GM18511 (cell line): ENCODE measurements at regions not wholly inside any gene's neighbourhood (a gene's known extent, or its start where the extent isn't known, plus 50 kb on each side); places are given as distances from the start of the nearest gene placed in this dataset.

Source experiments
- ATAC-seq: cut with Tn5 transposase; IDR thresholded peaks from one replicate; pipeline ENCODE4 v1.9.1; 2021; ENCODE audit warnings: mild to moderate bottlenecking, moderate library complexity; ENCODE audit not compliant: unreplicated experiment

DNA sequence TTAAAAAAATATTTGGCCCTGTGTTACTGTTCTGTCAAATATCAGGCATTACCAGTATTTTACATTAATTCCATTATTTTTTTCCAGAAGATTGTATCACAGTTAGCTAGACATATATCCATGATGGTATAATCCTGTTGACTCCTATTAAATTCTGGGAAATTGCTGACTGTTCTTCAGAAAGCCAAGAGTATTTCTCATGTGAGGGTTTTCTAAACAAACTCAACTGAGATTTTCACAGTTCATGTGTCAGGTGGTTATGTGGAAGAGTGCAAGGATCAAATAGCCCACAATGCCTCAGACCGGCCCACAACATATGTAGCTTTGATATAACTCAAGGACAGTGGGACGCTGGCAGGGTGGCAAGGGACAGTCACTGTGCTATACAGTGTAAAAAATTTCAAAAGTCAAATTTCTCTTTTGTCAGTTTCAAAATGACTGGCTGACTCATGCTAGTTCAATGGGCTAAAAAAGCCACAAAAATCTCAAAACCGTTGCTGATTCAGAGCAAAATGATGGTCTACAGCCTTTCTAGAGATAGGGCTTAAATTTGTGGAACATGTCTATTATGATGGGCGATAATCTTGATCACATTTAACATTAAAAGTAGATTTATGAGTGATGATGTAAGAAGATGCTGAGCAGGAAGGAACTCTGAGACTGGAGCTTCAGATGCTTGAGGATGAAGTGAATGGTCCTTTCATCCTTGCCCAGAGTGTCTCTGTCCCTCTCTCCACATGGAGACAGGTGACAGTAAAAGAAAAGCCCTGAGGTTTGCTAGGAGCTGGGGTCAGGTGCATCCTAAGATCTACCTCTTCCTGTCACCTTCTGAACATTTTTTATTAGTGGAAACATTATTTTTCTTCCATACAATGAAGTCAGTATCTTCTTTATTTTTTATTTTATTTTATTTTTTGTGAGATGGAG, 175.8 kb upstream of the PIEZO2 start:
- ATAC-seq, result peak; percentile 92

DNA sequence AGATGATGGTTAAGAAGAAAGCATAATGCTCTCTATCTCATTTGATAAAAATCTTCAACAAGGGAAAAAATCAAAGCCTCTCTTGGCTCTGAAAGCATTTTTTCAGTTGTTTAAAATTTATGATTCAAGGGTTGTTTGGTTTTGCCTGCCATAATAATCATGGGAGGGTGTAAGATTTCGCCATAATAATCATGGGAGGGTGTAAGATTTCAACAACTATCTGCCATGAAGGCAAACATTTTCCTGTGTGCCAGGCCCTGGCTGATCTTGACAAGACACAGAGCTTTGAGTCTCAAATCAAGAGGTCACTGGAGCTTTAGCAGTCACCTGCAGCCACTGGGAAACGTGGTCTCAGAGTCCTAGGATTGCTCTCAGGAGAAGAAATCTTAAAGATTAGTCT, 175.1 kb upstream of the PIEZO2 start:
- ATAC-seq, result no peak

GRCh38 chr18:11323359-11323819, 174.0 kb upstream of the PIEZO2 start:
- no peak for ATAC-seq

DNA sequence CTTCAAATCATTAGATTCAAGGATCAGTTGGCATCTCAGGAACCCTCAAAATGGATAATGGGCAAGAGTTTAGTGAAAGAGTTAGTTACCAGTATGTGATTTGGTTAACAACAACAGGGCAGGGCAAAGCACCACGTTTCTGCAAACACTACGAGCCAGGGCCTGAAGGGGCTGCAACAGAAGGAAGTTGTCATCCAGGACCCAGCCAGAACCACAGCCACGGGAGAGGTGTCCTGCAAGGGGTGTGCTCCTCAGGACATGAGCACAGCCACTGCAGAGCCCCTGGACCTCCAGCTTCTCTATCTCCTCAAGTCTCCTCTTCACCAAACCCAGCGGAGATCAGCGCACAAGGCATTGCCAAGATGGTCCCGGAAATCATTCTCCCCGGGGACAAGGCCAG, 173.3 kb upstream of the PIEZO2 start:
- no peak for ATAC-seq

GRCh38 chr18:11322006-11322405, 172.6 kb upstream of the PIEZO2 start:
- no peak for ATAC-seq

- ATAC-seq, result no peak
Observed at GRCh38 chr18:11320986-11321385, 171.6 kb upstream of the PIEZO2 start.

DNA sequence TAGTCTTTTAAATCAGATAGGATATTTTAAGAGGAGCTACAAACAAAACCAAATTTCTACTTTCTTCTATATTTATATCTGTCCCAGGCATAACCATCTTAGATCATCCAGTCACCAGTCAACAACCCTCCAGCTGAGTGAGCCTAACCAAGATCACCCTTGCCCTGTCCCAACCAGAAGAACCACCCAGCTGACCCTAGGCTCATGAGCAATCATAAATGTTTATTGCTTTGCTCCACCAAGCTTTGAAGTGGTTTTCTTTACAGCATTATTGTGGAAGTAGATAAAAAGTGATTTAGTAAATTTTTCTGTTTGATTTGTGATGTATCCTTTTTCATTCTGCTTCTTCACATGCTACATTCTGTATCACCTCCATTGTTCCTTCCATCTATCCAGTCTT, 167.2 kb upstream of the PIEZO2 start:
- no peak for ATAC-seq

GRCh38 chr18:11310476-11311086, 161.2 kb upstream of the PIEZO2 start:
- no peak for ATAC-seq

- ATAC-seq, result no peak
Observed at GRCh38 chr18:11309172-11309571, 159.8 kb upstream of the PIEZO2 start.

- ATAC-seq, result no peak
Observed at GRCh38 chr18:11308499-11308898, 159.1 kb upstream of the PIEZO2 start.

GRCh38 chr18:11307716-11308115, 158.3 kb upstream of the PIEZO2 start:
- no peak for ATAC-seq

DNA sequence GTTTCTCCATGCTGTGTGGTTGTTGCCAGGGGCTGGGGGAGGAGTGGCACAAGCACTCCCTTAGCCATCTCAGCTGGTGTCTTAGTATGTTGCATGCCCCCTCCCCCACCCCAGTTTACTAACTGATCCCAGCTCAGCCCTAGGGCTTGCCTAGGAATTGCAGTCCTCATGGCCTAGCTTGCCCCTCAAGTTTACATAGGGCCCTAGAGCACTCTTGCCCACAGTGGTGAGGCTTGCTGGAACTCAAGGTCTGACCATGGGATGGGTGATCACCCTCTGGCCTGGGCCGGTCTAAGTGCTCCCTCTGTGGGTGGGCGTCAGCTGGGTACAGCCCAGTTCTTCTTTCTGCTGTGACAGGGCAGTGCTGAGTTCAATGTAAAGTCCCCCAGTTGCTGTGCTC, 156.1 kb upstream of the PIEZO2 start:
- ATAC-seq, result no peak

- ATAC-seq, result no peak
Observed at GRCh38 chr18:11304928-11305327, 155.6 kb upstream of the PIEZO2 start.

DNA sequence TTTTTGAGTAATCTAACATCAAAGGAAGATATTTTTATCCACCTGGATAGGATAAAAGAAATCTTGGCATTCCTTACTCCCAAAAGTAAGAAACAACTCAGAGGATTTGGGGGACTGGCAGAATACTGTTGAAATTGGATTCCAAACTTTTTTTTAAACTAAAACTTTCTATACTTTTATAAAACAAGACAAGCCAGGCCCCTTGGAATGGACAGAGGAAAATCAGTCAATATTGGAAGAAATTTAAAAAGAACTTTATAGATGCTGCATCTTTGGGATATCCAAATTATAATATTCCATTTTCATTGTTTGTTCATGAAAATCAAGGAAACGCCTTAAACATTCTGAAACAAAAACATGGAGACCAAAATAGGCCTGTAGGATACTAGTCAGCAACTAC, 147.6 kb upstream of the PIEZO2 start:
- ATAC-seq, result no peak

GRCh38 chr18:11293794-11294193, 144.4 kb upstream of the PIEZO2 start:
- peak; percentile 60 for ATAC-seq

- ATAC-seq, result no peak
Observed at GRCh38 chr18:11290786-11291185, 141.4 kb upstream of the PIEZO2 start.

- ATAC-seq, result no peak
Observed at GRCh38 chr18:11289248-11289647, 139.9 kb upstream of the PIEZO2 start.

- no peak for ATAC-seq
Observed at GRCh38 chr18:11288401-11288800, 139.0 kb upstream of the PIEZO2 start.

DNA sequence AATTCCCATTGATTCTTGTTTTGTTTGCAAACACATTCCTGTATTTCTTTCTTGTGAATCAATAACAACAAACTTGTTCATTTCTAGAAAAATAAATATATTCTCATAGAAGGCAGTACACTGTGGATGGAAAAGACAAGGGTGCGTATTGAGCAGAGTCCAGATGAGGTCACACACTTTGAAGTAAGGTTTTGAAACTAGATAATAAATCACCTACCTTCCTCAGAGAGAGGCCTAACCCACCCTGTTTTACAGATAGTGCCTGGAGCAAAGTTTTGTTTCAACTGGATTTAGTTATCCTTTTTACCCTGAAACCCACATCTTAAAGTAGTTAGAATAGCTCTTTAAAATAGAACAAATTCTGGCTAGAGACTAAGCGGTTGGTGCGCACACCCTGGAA, 137.1 kb upstream of the PIEZO2 start:
- no peak for ATAC-seq

DNA sequence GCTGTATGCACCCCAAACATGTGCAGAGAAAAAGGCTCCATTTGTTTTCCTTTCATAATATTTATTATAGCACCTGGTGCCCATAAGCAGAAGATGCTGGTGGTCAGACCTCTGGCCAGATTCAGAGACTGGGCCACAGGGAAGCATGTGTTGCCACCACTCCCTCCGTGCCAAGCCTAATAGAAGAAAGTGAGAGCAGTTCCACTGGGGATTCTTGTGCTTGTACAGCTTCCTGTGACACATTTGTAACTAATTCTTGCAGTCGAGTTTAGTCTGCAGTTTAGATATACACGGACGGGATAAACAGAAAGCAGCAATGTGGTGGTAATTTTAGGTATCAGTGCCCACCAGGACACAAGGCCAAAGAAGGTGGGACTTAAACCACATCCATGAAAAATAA, 135.4 kb upstream of the PIEZO2 start:
- no peak for ATAC-seq

DNA sequence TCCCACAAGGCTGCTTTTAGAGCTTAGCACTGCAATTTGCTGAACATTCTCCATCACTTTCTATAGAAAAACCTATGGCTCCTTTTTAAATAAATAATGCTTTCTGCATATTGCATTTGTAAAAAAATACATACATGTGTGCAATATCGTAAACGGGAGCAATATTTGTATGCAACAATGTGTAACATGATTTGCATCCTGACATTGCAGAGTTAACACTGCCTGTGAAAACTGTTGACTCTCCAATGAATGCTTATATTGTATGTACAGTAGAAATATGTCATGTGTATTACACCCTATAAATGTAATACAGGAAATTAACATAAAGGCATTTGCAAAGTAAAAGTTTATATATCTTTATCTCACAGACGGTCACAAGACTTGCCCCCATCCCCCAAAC, 135.0 kb upstream of the PIEZO2 start:
- ATAC-seq, result no peak

- ATAC-seq, result no peak
Observed at GRCh38 chr18:11283479-11284161, 134.3 kb upstream of the PIEZO2 start.
